ENCODE measurements at regions not wholly inside any gene's neighbourhood (a gene's known extent, or its start where the extent isn't known, plus 50 kb on each side); places are given as distances from the start of the nearest gene placed in this dataset.

- no peak for TF ChIP-seq CTCF (IDR thresholded peaks at IDR 0.05; ENCODE audit: extremely low read depth, low read depth, low read length)
- H3K4me1 ChIP-seq (ENCODE audit: insufficient read depth, low read length) = no peaks in the 10 kb centered on the region
- H3K4me3 ChIP-seq (ENCODE audit: insufficient read depth, low read length) = no peak overlapping the region
- H3K79me2 ChIP-seq (ENCODE audit: insufficient read depth, low read length) = no peaks in the 10 kb centered on the region
- H4K20me1 ChIP-seq (ENCODE audit: insufficient read depth, low read length) = no peaks in the 10 kb centered on the region
- no peaks in the 10 kb centered on the region for H3K36me3 ChIP-seq (ENCODE audit: insufficient read depth, low read length)
- no peaks in the 10 kb centered on the region for H3K9me3 ChIP-seq (ENCODE audit: low read depth, low read length)
- H2AFZ ChIP-seq (ENCODE audit: low read length) = no peak overlapping the region
- DNase-seq (ENCODE audit: insufficient read length, low spot score, missing footprints) = peak; percentile 2
- H3K27ac ChIP-seq (ENCODE audit: low read depth, low read length) = no peak overlapping the region
- no peak overlapping the region for H3K4me2 ChIP-seq (ENCODE audit: insufficient read depth, low read length)
- H3K27me3 ChIP-seq (ENCODE audit: insufficient read depth, low read length) = no peaks in the 10 kb centered on the region
Measured at GRCh38 chr2:207362716-207363115, 167.0 kb upstream of the CREB1 start.

- no peak for DNase-seq (ENCODE audit: insufficient read length, low spot score, missing footprints)
- no peak overlapping the region for H3K4me3 ChIP-seq (ENCODE audit: insufficient read depth, low read length)
- no peak for TF ChIP-seq CTCF (IDR thresholded peaks at IDR 0.05; ENCODE audit: extremely low read depth, low read depth, low read length)
- no peaks in the 10 kb centered on the region for H3K9me3 ChIP-seq (ENCODE audit: low read depth, low read length)
- H3K4me2 ChIP-seq (ENCODE audit: insufficient read depth, low read length) = no peak overlapping the region
- H2AFZ ChIP-seq (ENCODE audit: low read length) = no peak overlapping the region
- H3K27me3 ChIP-seq (ENCODE audit: insufficient read depth, low read length) = no peaks in the 10 kb centered on the region
- no peaks in the 10 kb centered on the region for H3K4me1 ChIP-seq (ENCODE audit: insufficient read depth, low read length)
- no peaks in the 10 kb centered on the region for H3K79me2 ChIP-seq (ENCODE audit: insufficient read depth, low read length)
- H4K20me1 ChIP-seq (ENCODE audit: insufficient read depth, low read length) = no peaks in the 10 kb centered on the region
- H3K27ac ChIP-seq (ENCODE audit: low read depth, low read length) = no peak overlapping the region
- no peaks in the 10 kb centered on the region for H3K36me3 ChIP-seq (ENCODE audit: insufficient read depth, low read length)
Measured at GRCh38 chr2:207363761-207364290, 165.9 kb upstream of the CREB1 start.

GRCh38 chr2:207370646-207371045, 159.1 kb upstream of the CREB1 start:
- H4K20me1 ChIP-seq (ENCODE audit: insufficient read depth, low read length) = no peaks in the 10 kb centered on the region
- H3K9me3 ChIP-seq (ENCODE audit: low read depth, low read length) = no peaks in the 10 kb centered on the region
- no peak for TF ChIP-seq CTCF (IDR thresholded peaks at IDR 0.05; ENCODE audit: extremely low read depth, low read depth, low read length)
- no peak for DNase-seq (ENCODE audit: insufficient read length, low spot score, missing footprints)
- no peak overlapping the region for H3K4me2 ChIP-seq (ENCODE audit: insufficient read depth, low read length)
- no peak overlapping the region for H2AFZ ChIP-seq (ENCODE audit: low read length)
- no peak overlapping the region for H3K4me3 ChIP-seq (ENCODE audit: insufficient read depth, low read length)
- H3K79me2 ChIP-seq (ENCODE audit: insufficient read depth, low read length) = no peaks in the 10 kb centered on the region
- no peak overlapping the region for H3K27ac ChIP-seq (ENCODE audit: low read depth, low read length)
- no peaks in the 10 kb centered on the region for H3K27me3 ChIP-seq (ENCODE audit: insufficient read depth, low read length)
- H3K4me1 ChIP-seq (ENCODE audit: insufficient read depth, low read length) = no peaks in the 10 kb centered on the region
- H3K36me3 ChIP-seq (ENCODE audit: insufficient read depth, low read length) = no peaks in the 10 kb centered on the region

GRCh38 chr2:207371877-207372276, 157.9 kb upstream of the CREB1 start:
- H3K4me2 ChIP-seq (ENCODE audit: insufficient read depth, low read length) = no peak overlapping the region
- H2AFZ ChIP-seq (ENCODE audit: low read length) = no peak overlapping the region
- H3K27me3 ChIP-seq (ENCODE audit: insufficient read depth, low read length) = no peaks in the 10 kb centered on the region
- no peak overlapping the region for H3K27ac ChIP-seq (ENCODE audit: low read depth, low read length)
- no peak for TF ChIP-seq CTCF (IDR thresholded peaks at IDR 0.05; ENCODE audit: extremely low read depth, low read depth, low read length)
- no peak overlapping the region for H3K4me3 ChIP-seq (ENCODE audit: insufficient read depth, low read length)
- H3K4me1 ChIP-seq (ENCODE audit: insufficient read depth, low read length) = no peaks in the 10 kb centered on the region
- no peaks in the 10 kb centered on the region for H3K36me3 ChIP-seq (ENCODE audit: insufficient read depth, low read length)
- no peaks in the 10 kb centered on the region for H4K20me1 ChIP-seq (ENCODE audit: insufficient read depth, low read length)
- DNase-seq (ENCODE audit: insufficient read length, low spot score, missing footprints) = no peak
- H3K79me2 ChIP-seq (ENCODE audit: insufficient read depth, low read length) = no peaks in the 10 kb centered on the region
- no peaks in the 10 kb centered on the region for H3K9me3 ChIP-seq (ENCODE audit: low read depth, low read length)

Data from osteoblast (primary cell).